SU-DHL-6 (cell line): ENCODE measurements at regions not wholly inside any gene's neighbourhood (a gene's known extent, or its start where the extent isn't known, plus 50 kb on each side); places are given as distances from the start of the nearest gene placed in this dataset.

Experiments
- H2AFZ ChIP-seq: fragments of 200-600 bp; sonication (generic); 2 replicates; pipeline ENCODE4 v1.6.1; 2014; ENCODE audit warnings: low read depth, mild to moderate bottlenecking, moderate library complexity, mixed read lengths, antibody characterized with exemption, low read length; ENCODE audit not compliant: severe bottlenecking
- H3F3A ChIP-seq: fragments of 200-600 bp; shearing (Covaris generic); 2 replicates; pipeline ENCODE4 v1.6.0; 2016; ENCODE audit warnings: antibody characterized with exemption, mild to moderate bottlenecking; ENCODE audit not compliant: insufficient read depth
- H3K27ac ChIP-seq: fragments of 200-600 bp; sonication (generic); 2 replicates; pipeline ENCODE4 v1.5.1; 2016; ENCODE audit warnings: low read depth, mild to moderate bottlenecking, low read length, moderate library complexity, mixed read lengths
- H3K27me3 ChIP-seq: fragments of 200-600 bp; sonication (generic), shearing (Covaris generic); 2 replicates; pipeline ENCODE4 v1.6.0; 2014; ENCODE audit warnings: mild to moderate bottlenecking, low read length
- H3K36me3 ChIP-seq: fragments of 200-600 bp; sonication (generic); 2 replicates; pipeline ENCODE4 v1.6.1; 2014; ENCODE audit warnings: mild to moderate bottlenecking, low read length, mixed read lengths
- H3K4me2 ChIP-seq: fragments of 300-600, 200-600 bp; shearing (Covaris generic), sonication (generic); 2 replicates; pipeline ENCODE4 v1.6.0; 2014; ENCODE audit warnings: low read length, low read depth, mild to moderate bottlenecking; ENCODE audit not compliant: poor library complexity, severe bottlenecking
- H3K4me3 ChIP-seq: fragments of 200-600 bp; sonication (generic); 2 replicates; pipeline ENCODE4 v1.5.1; 2014; ENCODE audit warnings: antibody characterized with exemption, low read length, mild to moderate bottlenecking, mixed read lengths; ENCODE audit not compliant: insufficient read depth, poor library complexity, severe bottlenecking
- H3K79me2 ChIP-seq: fragments of 200-600 bp; sonication (generic); 2 replicates; pipeline ENCODE4 v1.6.1; 2014; ENCODE audit warnings: mild to moderate bottlenecking, low read length, moderate library complexity; ENCODE audit not compliant: insufficient read depth
- H3K9ac ChIP-seq: fragments of 200-600 bp; sonication (generic); 2 replicates; pipeline ENCODE4 v1.7.0; 2014; ENCODE audit warnings: mild to moderate bottlenecking, low read length
- H3K9me2 ChIP-seq: fragments of 200-600 bp; sonication (generic); replicated peaks from 2 replicates; pipeline ENCODE4 v1.6.1; 2014; ENCODE audit warnings: low read length; ENCODE audit not compliant: insufficient read depth
- H3K9me3 ChIP-seq: fragments of 200-600 bp; sonication (generic); 2 replicates; pipeline ENCODE4 v1.6.1; 2014; ENCODE audit warnings: low read length, mixed read lengths; ENCODE audit not compliant: insufficient read depth
- H4K20me1 ChIP-seq: fragments of 200-600 bp; sonication (generic); 2 replicates; pipeline ENCODE4 v1.6.1; 2014; ENCODE audit warnings: low read depth, mild to moderate bottlenecking, antibody characterized with exemption, low read length, moderate library complexity, mixed read lengths
- EZH2phosphoT487 ChIP-seq: fragments of 200-600 bp; sonication (generic), shearing (Covaris generic); conservative IDR thresholded peaks from 2 replicates; pipeline ENCODE4 v1.6.1; 2018; ENCODE audit warnings: mild to moderate bottlenecking, antibody characterized with exemption, low read length, moderate library complexity, mixed read lengths
- TF ChIP-seq, protein P1 (sequence below): fragments of 200-600 bp; sonication (generic); IDR thresholded peaks from one replicate; pipeline ENCODE4 v1.5.1; 2017; ENCODE audit warnings: antibody characterized with exemption, mild to moderate bottlenecking, low read length, moderate library complexity; ENCODE audit not compliant: insufficient read depth, poor library complexity, severe bottlenecking

DNA sequence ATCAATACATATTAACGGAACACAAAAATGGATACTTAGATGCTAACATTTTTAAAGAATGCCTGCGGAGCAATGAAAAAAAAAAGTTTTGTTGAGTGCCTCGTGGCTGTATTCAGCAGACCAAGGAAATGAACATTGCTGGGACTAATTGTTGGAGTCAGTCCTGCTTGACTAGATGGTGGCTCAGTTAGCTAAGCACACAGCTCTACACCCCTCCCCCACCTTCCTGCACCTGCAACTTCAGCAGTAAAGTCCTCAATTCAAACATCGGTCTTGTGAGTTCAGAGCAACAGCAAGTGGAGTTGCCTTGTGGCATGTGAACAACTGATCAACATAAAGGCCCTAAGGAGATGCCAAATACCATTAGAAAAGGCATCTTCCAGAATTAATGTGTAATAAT lies 326.0 kb upstream of the NPSR1 start:
- H3K27me3 ChIP-seq, result 0 out of 2 replicates have a peak, but pooled peaks cover 6% of the 10 kb centered on the region
- H3K4me3 ChIP-seq, result no peak overlapping the region
- TF ChIP-seq, protein P1, sequence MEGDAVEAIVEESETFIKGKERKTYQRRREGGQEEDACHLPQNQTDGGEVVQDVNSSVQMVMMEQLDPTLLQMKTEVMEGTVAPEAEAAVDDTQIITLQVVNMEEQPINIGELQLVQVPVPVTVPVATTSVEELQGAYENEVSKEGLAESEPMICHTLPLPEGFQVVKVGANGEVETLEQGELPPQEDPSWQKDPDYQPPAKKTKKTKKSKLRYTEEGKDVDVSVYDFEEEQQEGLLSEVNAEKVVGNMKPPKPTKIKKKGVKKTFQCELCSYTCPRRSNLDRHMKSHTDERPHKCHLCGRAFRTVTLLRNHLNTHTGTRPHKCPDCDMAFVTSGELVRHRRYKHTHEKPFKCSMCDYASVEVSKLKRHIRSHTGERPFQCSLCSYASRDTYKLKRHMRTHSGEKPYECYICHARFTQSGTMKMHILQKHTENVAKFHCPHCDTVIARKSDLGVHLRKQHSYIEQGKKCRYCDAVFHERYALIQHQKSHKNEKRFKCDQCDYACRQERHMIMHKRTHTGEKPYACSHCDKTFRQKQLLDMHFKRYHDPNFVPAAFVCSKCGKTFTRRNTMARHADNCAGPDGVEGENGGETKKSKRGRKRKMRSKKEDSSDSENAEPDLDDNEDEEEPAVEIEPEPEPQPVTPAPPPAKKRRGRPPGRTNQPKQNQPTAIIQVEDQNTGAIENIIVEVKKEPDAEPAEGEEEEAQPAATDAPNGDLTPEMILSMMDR, result no peak
- TF ChIP-seq EZH2phosphoT487, result no peak
- no peaks in the 10 kb centered on the region for H4K20me1 ChIP-seq
- no peaks in the 10 kb centered on the region for H3F3A ChIP-seq
- H3K9me2 ChIP-seq, result no peaks in the 10 kb centered on the region
- H3K79me2 ChIP-seq, result no peaks in the 10 kb centered on the region
- no peak overlapping the region for H2AFZ ChIP-seq
- no peak overlapping the region for H3K9ac ChIP-seq
- H3K4me2 ChIP-seq, result no peak overlapping the region
- H3K27ac ChIP-seq, result no peak overlapping the region
- H3K36me3 ChIP-seq, result no peaks in the 10 kb centered on the region
- H3K9me3 ChIP-seq, result no peaks in the 10 kb centered on the region

- no peaks in the 10 kb centered on the region for H3K9me3 ChIP-seq
- H3K4me2 ChIP-seq, result no peak overlapping the region
- no peaks in the 10 kb centered on the region for H3K79me2 ChIP-seq
- H3K27ac ChIP-seq, result no peak overlapping the region
- no peak overlapping the region for H3K9ac ChIP-seq
- no peaks in the 10 kb centered on the region for H3K36me3 ChIP-seq
- H3F3A ChIP-seq, result no peaks in the 10 kb centered on the region
- no peaks in the 10 kb centered on the region for H3K9me2 ChIP-seq
- no peaks in the 10 kb centered on the region for H4K20me1 ChIP-seq
- H3K27me3 ChIP-seq, result 0 out of 2 replicates have a peak, but pooled peaks cover 6% of the 10 kb centered on the region
- TF ChIP-seq EZH2phosphoT487, result no peak
- TF ChIP-seq, protein P1, result no peak
- H3K4me3 ChIP-seq, result no peak overlapping the region
- H2AFZ ChIP-seq, result no peak overlapping the region
Observed at GRCh38 chr7:34333184-34333583, 324.8 kb upstream of the NPSR1 start.

GRCh38 chr7:34333925-34334324 lies 324.1 kb upstream of the NPSR1 start:
- Histone ChIP-seq H3K9me2 (no peaks in the 10 kb centered on the region), H3K9ac (no peak overlapping the region), H3K79me2 (no peaks in the 10 kb centered on the region), H3K9me3 (no peaks in the 10 kb centered on the region), H3K4me3 (no peak overlapping the region), H2AFZ (no peak overlapping the region), H3K4me2 (no peak overlapping the region), H3F3A (no peaks in the 10 kb centered on the region), H4K20me1 (no peaks in the 10 kb centered on the region), H3K36me3 (no peaks in the 10 kb centered on the region), H3K27ac (no peak overlapping the region), H3K27me3 (0 out of 2 replicates have a peak, but pooled peaks cover 6% of the 10 kb centered on the region)
- no peak for TF ChIP-seq EZH2phosphoT487
- TF ChIP-seq, protein P1, result no peak

DNA sequence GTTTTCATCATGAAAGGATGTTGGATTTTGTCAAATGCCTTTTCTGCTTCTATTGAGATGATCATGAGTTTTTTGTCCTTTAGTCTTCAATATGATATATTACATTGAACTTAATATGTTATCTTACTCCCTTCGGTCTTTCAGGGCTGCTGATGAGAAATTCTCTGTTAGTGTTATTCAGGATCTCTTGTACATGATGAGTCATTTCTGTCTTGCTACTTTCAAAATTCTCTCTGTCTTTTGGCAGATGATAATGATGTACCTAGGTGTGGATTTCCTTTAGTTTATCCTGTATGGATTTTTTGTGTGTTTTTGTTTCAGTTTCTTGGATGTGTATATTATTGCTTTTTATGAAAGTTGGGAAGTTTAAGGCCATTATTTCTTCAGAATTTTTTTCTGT lies 320.9 kb upstream of the NPSR1 start:
- no peak overlapping the region for H3K4me2 ChIP-seq
- no peak overlapping the region for H2AFZ ChIP-seq

More for the DNA sequence above, 320.9 kb upstream of the NPSR1 start:
- Histone ChIP-seq H3K79me2 (no peaks in the 10 kb centered on the region), H3F3A (no peaks in the 10 kb centered on the region), H3K27ac (no peak overlapping the region), H3K36me3 (no peaks in the 10 kb centered on the region), H3K9ac (no peak overlapping the region), H3K4me3 (no peak overlapping the region), H3K9me3 (no peaks in the 10 kb centered on the region), H3K9me2 (no peaks in the 10 kb centered on the region), H3K27me3 (0 out of 2 replicates have a peak, but pooled peaks cover 4% of the 10 kb centered on the region), H4K20me1 (no peaks in the 10 kb centered on the region)
- TF ChIP-seq, protein P1, result no peak
- no peak for TF ChIP-seq EZH2phosphoT487
